COLO668 (cell line): ENCODE measurements at regions not wholly inside any gene's neighbourhood (a gene's known extent, or its start where the extent isn't known, plus 50 kb on each side); places are given as distances from the start of the nearest gene placed in this dataset.

ENCODE experiments used
- DNase-seq: peaks from one replicate; lab custom pipeline; 2025; ENCODE audit not compliant: unreplicated experiment; lab: John Stamatoyannopoulos, UW

- no peak for DNase-seq
Observed at GRCh38 chr2:41446266-41446665, 601.6 kb upstream of the PKDCC start.

- no peak for DNase-seq
Observed at GRCh38 chr2:41448221-41448620, 599.6 kb upstream of the PKDCC start.

- DNase-seq = no peak
Observed at GRCh38 chr2:41457026-41457425, 590.8 kb upstream of the PKDCC start.

GRCh38 chr2:41460661-41461060 is 587.2 kb upstream of the PKDCC start:
- DNase-seq = no peak

DNA sequence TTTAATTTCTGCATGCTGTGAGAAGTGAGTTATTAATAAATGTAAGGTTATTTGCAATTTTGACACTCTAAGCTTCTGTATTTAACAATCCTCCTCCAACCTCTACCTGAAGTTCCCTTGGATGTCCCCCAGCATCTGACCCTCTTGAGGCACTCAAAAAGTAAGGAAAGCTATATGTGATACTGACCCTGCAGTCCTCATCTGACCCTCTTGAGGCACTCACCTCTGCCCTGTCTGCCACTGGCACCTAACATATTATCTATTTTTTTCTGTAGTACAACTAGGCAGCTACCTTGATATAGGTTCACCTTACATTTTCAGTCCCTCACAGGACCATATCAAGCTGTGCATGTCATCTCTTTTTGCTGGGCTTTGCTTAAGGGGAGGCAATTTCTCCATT is 583.4 kb upstream of the PKDCC start:
- no peak for DNase-seq

DNA sequence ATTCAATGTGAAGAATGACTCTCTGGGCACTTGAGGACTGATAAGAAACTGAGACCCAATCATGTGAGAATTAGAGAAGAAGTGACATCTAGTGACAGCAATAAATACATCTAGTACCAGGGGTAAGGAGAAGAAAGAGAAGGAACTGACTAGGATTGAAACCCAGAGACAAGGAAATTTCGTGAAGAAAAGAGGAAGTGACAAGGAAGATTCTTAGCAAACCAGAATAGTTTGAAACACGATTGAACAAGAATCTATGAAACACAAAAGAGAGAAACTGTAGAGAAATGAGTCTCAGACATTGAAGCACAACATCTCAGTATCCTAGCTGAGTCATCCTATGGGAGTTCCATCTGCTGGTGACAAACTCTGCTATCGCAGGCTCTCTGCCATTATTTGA is 571.9 kb upstream of the PKDCC start:
- DNase-seq = no peak

DNA sequence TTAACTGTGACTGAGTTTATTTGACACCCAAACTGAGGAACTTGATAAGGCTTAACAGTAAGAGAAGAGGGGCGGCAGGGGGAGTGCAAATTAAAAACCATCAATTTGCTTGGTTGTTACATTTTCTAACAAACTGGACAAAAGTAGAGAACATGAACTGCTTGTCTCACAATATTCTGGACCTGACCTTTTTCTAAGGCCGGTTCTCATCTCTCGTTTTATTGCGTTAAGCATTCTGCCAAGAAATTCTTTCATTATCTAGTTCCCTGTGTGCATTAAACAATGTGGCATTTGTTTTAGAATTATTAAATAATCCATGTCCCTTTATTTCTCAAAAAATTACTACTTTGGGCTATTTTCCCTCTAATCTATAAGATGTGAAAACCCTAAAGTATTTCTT is 565.2 kb upstream of the PKDCC start:
- DNase-seq = no peak

DNA sequence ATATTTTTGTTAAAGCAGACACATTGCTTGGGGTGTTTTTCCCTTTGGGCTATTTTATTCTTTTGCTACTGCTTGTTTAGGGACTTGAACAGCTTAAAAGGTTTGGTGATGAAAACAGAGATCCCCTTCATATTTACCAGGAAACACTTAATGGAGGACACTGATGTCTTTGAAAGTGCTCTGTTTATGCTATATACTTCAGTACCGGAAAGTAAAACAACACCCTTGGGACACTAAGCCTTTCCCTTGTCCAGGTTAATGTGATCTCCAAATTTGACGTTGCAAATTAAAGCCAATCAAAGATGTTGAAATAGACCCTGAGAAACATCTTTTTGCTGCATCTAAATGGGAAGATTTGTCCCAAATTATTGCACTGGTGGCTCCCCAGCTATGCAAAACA is 564.6 kb upstream of the PKDCC start:
- DNase-seq = no peak

DNA sequence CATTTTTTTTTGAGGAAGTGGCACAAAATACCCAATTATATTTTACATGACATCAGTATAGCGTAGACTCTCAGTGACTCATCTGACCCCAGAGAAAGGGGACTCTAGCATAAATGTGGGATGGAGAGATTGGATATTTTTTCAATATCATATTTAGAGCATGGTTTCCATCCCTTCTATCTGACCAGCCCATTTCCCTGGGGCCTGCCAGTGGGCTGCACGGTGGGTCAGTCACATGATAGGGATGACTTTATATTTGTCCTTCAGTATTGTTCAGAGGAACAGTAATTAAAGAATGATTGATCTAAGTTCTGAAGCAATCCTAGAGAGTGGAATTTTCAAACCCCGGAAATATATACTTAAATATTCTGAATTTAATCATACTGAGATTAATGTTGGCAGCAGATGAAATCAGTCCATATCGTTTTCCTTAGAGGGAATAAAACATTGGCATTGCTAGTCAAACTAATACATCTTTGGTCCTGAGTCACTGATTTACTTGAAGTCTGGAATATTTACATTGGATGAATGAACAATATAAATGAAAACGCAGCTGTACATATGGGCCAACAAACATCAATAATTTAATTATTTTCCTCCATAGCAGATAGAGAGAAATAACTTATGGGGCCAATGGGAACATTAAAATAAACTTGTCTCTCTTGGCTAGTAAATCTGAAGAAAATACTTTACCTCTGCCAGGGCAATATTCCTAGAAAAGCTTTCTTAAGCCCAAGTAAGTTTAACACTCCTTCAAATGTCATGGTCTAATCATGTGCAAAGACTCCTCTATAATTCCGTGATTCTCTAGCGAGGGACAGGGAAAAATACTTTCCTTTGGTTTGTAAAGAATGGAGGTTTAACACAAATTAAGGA is 563.6 kb upstream of the PKDCC start:
- no peak for DNase-seq

DNA sequence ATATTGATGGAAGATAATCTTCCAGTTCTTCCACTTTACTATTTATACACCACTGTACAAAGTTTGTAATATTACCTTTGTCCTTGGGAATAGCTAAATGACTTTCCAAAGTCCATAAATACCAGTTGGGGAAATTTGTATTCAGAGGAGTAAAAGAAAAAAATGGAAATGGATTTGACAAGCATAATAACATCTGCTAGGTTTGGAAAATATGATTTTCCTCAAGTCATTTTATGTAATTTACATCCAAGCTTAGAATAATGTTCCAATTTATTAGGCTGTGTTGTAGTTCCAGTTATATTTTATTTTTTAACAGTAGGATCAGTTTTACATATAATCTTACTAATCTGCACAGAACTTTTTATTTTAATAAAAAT is 563.0 kb upstream of the PKDCC start:
- DNase-seq = no peak

GRCh38 chr2:41486948-41487347 is 560.9 kb upstream of the PKDCC start:
- DNase-seq = no peak

DNA sequence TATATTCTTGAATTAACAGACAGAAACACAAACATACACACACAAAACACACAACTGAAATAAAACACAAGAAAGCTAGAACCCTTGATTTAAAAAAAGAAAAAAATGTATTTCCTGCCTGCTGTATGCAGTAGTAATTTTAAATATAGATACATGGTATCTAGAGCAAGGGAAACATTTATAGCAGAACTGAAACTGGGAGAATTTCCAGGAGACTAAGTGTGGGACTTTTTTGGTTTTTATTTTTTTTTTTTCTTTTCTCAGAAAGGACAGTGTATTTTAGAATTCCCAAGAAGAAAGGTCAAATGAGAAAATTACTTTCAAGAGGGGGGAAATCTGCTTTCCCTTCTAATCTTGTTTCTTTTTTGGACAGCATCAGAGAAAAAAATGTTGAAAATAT is 558.9 kb upstream of the PKDCC start:
- DNase-seq = no peak

DNA sequence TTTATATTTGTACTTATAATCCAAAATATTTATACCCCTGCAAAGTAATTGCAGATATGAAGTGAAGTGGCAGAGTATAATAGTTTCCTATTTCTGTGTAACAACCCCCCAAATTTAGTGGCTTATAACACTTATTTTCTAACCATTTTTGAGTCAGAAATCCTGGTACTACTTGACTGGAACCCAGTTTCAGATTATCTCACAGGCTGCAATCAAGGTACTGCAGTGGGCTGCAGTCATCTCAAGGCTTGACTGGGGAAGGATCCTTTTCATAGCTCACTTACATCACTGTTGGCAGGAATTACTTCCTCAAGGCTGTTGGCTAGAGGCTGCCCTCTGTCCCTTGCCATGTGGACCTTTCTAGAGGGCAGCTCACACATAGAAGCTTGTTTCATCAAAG is 558.2 kb upstream of the PKDCC start:
- no peak for DNase-seq

DNA sequence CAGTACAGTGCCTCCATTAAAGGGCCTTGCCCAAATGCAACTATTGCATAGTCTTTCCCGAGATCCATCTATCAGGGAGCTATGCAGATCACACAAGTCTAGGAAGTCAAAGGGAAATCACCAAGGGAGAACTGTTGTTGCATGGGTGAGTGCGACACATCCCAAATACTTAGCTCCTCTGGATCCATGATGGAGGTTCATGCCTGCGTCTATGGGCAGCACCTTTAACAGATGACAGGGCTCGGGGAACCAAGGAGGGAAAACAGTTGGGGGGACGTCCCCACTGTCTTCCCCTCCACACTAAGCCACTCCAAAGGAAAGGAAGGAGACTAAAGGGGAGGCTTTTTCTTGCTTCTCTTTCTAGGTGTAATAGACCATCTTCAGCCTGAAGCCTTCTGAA is 552.8 kb upstream of the PKDCC start:
- no peak for DNase-seq

DNA sequence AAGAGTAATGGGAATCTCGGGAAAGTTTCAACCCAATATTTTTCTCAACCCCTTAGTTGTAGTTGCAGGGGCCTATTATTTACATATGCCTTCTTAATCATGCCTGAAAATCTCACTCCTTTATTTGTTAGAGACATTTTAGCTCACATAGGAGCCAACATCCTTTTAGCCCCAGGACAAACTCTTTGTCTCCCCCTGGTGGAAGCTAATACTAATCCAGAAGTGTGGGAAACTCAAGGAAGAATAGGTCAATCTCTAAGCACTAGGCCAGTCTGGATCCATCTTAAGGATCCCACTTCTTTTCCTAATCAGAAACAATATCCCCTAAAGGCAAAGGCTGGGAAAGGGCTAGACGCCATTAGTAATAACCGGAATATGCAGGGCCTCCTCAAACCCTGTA is 550.9 kb upstream of the PKDCC start:
- no peak for DNase-seq

DNA sequence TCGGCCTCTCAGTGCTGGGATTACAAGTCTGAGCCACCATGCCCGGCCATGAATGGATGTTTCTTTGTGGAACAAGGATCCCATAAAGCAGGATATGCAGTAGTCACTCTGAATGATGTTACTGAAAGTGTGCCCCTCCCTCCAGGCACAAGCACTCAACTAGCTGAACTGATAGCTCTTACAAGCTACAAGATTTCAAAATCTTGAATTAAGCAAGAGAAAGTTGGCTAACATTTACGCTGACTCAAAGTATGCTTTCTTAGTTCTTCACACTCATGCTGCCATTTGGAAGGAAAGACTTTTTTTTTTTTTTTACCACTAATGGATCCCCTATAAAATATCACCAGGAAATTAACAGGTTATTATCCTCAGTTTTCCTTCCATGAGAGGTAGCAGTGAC is 549.0 kb upstream of the PKDCC start:
- DNase-seq = no peak

DNA sequence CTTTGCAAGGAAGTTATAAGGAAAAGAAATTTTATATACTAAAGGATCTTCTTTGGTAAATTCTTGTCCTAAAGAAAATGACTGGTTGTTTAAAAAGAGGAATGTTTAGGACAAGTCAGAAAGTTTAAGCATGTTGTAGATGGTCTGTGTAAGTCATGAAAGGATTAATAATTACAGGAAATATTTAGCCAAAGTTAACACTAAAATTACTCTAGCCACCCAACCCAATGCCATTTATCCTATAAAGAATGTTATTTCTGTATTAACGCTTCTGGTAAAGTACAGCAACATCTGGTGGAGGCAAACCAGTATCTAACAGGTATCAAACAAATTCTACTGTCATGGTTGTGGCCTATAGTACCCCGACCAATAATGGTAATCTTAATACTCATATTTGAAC is 546.9 kb upstream of the PKDCC start:
- DNase-seq = no peak

DNA sequence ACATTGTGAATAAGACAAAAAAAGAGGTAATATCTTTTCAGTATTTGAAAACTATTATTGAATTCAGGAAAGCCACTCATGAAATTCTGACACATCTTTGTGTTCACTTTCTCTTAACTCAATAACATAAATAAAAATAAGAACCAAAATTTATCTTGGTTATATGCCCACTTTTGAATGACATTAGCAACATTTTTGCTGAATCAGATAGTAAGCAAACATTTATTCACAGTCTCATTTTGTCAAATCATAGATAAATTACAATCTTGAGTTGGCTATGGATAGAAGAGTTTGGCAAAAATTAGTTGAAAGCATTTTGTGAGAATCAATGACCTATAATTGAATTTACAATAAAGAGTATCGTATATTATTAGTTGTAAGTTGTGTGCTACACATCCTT is 545.1 kb upstream of the PKDCC start:
- no peak for DNase-seq

DNA sequence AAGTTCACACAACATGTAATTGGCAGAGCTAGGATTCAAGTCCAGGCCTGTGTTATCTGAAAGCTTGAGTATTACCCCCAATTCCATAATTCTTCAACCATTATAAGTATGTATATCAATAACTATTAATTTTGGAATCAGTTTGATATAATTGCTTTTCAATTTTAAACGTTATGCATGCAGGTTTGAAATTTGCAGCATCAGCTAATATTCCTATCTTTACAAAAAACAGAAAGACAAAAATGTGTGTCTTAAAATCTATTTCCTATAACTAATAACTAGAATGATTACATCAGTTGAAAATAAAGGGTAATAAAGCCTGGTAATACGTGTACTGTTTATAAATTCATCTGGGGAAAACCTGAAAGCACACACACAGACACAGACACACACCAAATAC is 543.3 kb upstream of the PKDCC start:
- DNase-seq = no peak

DNA sequence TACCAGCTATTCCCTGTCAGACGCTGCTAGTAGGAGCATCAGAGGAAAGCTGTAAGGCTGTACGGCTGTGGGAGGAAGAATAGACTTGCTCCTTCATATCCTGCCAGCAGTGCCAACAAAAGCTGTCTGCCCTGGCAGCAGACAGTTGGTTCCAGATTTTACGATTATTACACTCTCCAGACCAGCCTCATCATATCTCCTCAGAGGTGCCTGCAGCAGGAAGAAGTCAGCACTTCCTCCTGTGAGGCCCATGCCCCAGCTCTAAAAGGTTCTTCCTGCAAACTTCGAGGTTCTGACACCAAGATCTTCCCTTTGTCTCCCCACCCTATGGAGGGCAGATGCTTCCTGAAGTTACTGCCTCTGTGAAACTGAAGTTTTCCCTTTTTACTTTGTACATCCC is 537.7 kb upstream of the PKDCC start:
- DNase-seq = no peak

DNA sequence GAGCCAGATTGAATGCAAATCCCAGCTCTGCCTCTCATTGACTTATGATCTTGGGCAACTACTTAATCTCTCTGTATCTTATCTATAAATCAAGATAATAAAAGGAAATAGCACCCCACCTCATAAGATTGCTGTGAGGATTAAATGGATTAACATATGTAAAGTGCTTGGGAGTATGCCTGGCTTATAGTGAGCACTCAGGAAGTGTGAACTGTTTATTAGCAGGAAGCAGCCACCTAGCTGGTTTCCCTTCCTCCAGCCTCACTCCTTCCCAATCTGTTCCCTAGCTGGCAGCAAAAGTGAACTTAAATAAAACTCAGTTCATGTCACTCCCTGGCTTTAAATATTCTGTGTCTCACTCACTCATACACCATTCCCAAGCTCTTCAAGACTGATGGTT is 526.6 kb upstream of the PKDCC start:
- DNase-seq = no peak

GRCh38 chr2:41527525-41528323 is 520.1 kb upstream of the PKDCC start:
- DNase-seq = no peak

DNA sequence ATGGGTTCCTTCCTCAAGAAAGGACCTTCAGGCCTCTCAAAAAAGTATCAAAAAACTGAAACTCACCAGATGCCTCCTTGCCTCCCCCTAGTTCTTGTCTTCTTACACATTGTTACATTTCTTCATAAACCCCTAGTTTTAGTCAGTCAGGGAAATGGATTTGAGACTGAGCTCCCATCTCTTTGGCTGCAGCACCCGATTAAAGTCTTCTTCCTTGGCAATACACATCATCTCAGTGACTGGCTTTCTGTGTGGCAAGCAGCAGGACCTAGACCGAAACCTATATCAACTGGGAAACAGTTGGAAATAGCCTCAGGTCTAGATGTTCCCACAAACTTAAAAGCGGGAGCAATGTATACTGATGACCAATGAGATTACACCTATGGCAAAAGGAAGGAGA is 512.2 kb upstream of the PKDCC start:
- no peak for DNase-seq
